KMS-11 (cell line): ENCODE measurements at regions not wholly inside any gene's neighbourhood (a gene's known extent, or its start where the extent isn't known, plus 50 kb on each side); places are given as distances from the start of the nearest gene placed in this dataset.

ENCODE experiments used
- H2AFZ ChIP-seq: fragments of 200-600 bp; sonication (generic); 2 replicates; pipeline ENCODE4 v1.6.1; 2016; ENCODE audit warnings: antibody characterized with exemption, mixed run types, low read depth
- H3K27ac ChIP-seq: fragments of 200-600 bp; sonication (generic); 2 replicates; pipeline ENCODE4 v1.6.1; 2016; ENCODE audit warnings: mild to moderate bottlenecking, mixed run types
- H3K27me3 ChIP-seq: fragments of 200-600 bp; sonication (generic); 2 replicates; pipeline ENCODE4 v1.6.1; 2017; ENCODE audit warnings: mild to moderate bottlenecking, low read depth, mixed run types, moderate library complexity; ENCODE audit not compliant: insufficient read depth
- H3K36me3 ChIP-seq: fragments of 200-600 bp; sonication (generic); 2 replicates; pipeline ENCODE4 v1.6.1; 2017; ENCODE audit warnings: mild to moderate bottlenecking, mixed run types; ENCODE audit not compliant: insufficient read depth
- H3K4me1 ChIP-seq: fragments of 200-600 bp; sonication (generic); 2 replicates; pipeline ENCODE4 v1.6.1; 2016; ENCODE audit warnings: mild to moderate bottlenecking, low read depth, mixed run types; ENCODE audit not compliant: poor library complexity, severe bottlenecking
- H3K4me2 ChIP-seq: fragments of 200-600 bp; sonication (generic); 2 replicates; pipeline ENCODE4 v1.7.0; 2016; ENCODE audit warnings: mild to moderate bottlenecking, mixed run types
- H3K4me3 ChIP-seq: fragments of 200-600 bp; sonication (generic); IDR thresholded peaks from 2 replicates; pipeline ENCODE4 v1.6.1; 2017; ENCODE audit warnings: low read depth, low read length, mixed read lengths; ENCODE audit not compliant: insufficient read depth
- H3K79me2 ChIP-seq: fragments of 200-600 bp; sonication (generic); 2 replicates; pipeline ENCODE4 v1.6.1; 2016; ENCODE audit warnings: low read depth, mixed run types; ENCODE audit not compliant: insufficient read depth
- H3K9ac ChIP-seq: fragments of 200-600 bp; sonication (generic); 2 replicates; pipeline ENCODE4 v1.6.1; 2016; ENCODE audit warnings: mild to moderate bottlenecking, mixed run types
- H4K20me1 ChIP-seq: fragments of 200-600 bp; sonication (generic); 2 replicates; pipeline ENCODE4 v1.6.1; 2016; ENCODE audit warnings: mild to moderate bottlenecking, mixed run types; ENCODE audit not compliant: insufficient read depth
- TF ChIP-seq, protein P1 (sequence below): fragments of 200-600 bp; sonication (generic); conservative IDR thresholded peaks from 2 replicates; pipeline ENCODE4 v1.6.1; 2017; ENCODE audit warnings: low read depth, mild to moderate bottlenecking, antibody characterized with exemption, low read length, moderate library complexity, mixed read lengths

DNA sequence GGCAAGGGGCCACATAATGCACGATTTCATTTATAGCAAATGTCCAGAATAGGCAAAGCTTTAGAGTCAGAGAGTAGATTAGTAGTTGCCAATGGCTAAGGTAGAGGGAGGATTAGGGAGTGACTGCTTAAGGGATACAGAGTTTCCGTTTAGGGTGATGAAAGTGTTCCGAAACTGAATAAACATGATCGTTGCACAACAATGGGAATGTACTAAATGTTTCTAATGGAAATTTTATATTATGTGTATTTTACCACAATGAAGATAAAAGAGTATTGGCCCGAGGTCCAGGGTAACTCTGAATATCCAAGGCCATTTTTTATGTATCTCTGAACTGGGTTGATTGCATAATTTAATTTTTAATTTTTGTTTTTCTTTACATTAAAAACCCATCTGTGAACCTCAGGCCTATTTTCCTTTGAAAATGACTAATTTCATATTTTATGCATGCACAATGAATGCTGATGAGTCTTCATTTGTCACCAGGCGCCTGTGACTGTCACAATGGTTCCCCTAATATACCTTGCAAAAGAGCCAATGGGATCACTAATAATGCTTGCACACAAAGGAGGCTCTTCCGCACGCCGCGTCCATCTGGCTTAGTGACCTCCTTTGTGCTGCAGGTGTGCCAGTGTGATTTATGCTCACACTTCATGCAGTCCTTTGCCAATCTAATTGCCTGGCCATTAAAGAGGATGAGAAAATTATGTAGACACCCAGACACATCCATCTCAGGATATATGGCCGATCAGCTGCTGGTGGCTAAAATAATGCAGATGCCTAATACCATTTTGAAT is 612.5 kb downstream of the CDH26 start:
- TF ChIP-seq, protein P1, sequence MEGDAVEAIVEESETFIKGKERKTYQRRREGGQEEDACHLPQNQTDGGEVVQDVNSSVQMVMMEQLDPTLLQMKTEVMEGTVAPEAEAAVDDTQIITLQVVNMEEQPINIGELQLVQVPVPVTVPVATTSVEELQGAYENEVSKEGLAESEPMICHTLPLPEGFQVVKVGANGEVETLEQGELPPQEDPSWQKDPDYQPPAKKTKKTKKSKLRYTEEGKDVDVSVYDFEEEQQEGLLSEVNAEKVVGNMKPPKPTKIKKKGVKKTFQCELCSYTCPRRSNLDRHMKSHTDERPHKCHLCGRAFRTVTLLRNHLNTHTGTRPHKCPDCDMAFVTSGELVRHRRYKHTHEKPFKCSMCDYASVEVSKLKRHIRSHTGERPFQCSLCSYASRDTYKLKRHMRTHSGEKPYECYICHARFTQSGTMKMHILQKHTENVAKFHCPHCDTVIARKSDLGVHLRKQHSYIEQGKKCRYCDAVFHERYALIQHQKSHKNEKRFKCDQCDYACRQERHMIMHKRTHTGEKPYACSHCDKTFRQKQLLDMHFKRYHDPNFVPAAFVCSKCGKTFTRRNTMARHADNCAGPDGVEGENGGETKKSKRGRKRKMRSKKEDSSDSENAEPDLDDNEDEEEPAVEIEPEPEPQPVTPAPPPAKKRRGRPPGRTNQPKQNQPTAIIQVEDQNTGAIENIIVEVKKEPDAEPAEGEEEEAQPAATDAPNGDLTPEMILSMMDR = no peak
- Histone ChIP-seq H3K27ac (no peak overlapping the region), H3K27me3 (no peaks in the 10 kb centered on the region), H2AFZ (no peak overlapping the region), H3K4me1 (no peaks in the 10 kb centered on the region), H3K9ac (no peak overlapping the region), H3K36me3 (no peaks in the 10 kb centered on the region), H3K79me2 (no peaks in the 10 kb centered on the region), H3K4me2 (no peak overlapping the region), H4K20me1 (no peaks in the 10 kb centered on the region), H3K4me3 (no peak overlapping the region)

- Histone ChIP-seq H4K20me1 (no peaks in the 10 kb centered on the region), H3K4me3 (no peak overlapping the region), H3K4me2 (no peak overlapping the region), H3K27me3 (no peaks in the 10 kb centered on the region), H2AFZ (no peak overlapping the region), H3K9ac (no peak overlapping the region), H3K79me2 (no peaks in the 10 kb centered on the region), H3K27ac (no peak overlapping the region), H3K4me1 (no peaks in the 10 kb centered on the region), H3K36me3 (no peaks in the 10 kb centered on the region)
- TF ChIP-seq, protein P1 = no peak
Observed at GRCh38 chr20:60573003-60573680, 614.9 kb downstream of the CDH26 start.

DNA sequence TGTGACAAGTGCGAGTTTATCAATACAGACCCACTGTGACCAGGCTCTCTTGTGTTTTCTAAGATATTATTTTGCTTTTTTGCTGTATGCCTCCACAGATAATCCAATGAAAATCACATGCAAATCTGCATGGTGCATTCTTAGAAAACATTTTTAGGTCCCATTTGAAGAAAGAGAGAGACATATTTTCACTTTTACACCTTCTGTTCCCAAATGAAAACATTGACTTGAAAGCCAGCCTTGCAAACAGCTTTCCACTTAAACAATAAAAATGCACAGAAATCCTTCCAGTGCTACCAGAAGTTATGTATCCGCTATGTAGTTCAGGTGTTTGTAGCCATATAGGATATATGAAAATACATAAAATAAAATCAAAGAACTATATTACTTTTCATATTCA is 618.0 kb downstream of the CDH26 start:
- no peaks in the 10 kb centered on the region for H3K36me3 ChIP-seq

GRCh38 chr20:60579941-60580515 is 621.8 kb downstream of the CDH26 start:
- no peak overlapping the region for H2AFZ ChIP-seq
- TF ChIP-seq, protein P1 = no peak
- H3K79me2 ChIP-seq = no peaks in the 10 kb centered on the region
- H3K4me1 ChIP-seq = peaks cover 12% of the 10 kb centered on the region
- H3K36me3 ChIP-seq = no peaks in the 10 kb centered on the region
- no peaks in the 10 kb centered on the region for H4K20me1 ChIP-seq
- no peaks in the 10 kb centered on the region for H3K27me3 ChIP-seq
- H3K4me2 ChIP-seq = no peak overlapping the region
- H3K4me3 ChIP-seq = no peak overlapping the region
- no peak overlapping the region for H3K27ac ChIP-seq
- H3K9ac ChIP-seq = no peak overlapping the region

More for the DNA sequence above, 618.0 kb downstream of the CDH26 start:
- Histone ChIP-seq H3K27ac (no peak overlapping the region), H4K20me1 (no peaks in the 10 kb centered on the region), H3K27me3 (no peaks in the 10 kb centered on the region), H3K4me1 (no peaks in the 10 kb centered on the region), H3K79me2 (no peaks in the 10 kb centered on the region), H3K4me3 (no peak overlapping the region), H3K4me2 (no peak overlapping the region), H3K9ac (no peak overlapping the region), H2AFZ (no peak overlapping the region)
- TF ChIP-seq, protein P1 = no peak
